Kidney (tissue), 13 donors: ENCODE measurements at regions not wholly inside any gene's neighbourhood (a gene's known extent, or its start where the extent isn't known, plus 50 kb on each side); places are given as distances from the start of the nearest gene placed in this dataset.

Experiments used
- DNase-seq, 5 donors: peaks; one replicate each; pipeline ENCODE4 v3.0.0-alpha.2; 2013 to 2020
- FAIRE-seq: peaks from 2 replicates; lab custom pipeline; 2012; peaks lifted over from hg19 to GRCh38; lab: Jason Lieb, UNC
- H3K27ac ChIP-seq, 2 donors: one replicate each; pipeline ENCODE4 v1.7.0; 2013; ENCODE audit warnings: low read depth in 2 of 2, low read length in 2 of 2, inconsistent platforms in 1 of 2
- H3K27me3 ChIP-seq: one replicate; pipeline ENCODE4 v1.7.1; 2013; ENCODE audit warnings: low read length, inconsistent platforms; ENCODE audit not compliant: control insufficient read depth, insufficient read depth
- H3K36me3 ChIP-seq, 3 donors: one replicate each; pipeline versions ENCODE4 v1.7.0 to v1.7.1; 2013; ENCODE audit warnings: low read length in 3 of 3, control low read depth in 1 of 3, inconsistent platforms in 1 of 3; ENCODE audit not compliant: insufficient read depth in 3 of 3, control insufficient read depth in 2 of 3
- H3K4me1 ChIP-seq, 3 donors: one replicate each; pipeline versions ENCODE4 v1.7.0 to v1.7.1; 2013; ENCODE audit warnings: low read length in 3 of 3, inconsistent platforms in 1 of 3, low read depth in 1 of 3; ENCODE audit not compliant: control insufficient read depth in 2 of 3, insufficient read depth in 2 of 3
- H3K4me3 ChIP-seq, 3 donors: one replicate each; pipeline versions ENCODE4 v1.7.0 to v1.8.1; 2013; ENCODE audit warnings: low read length in 3 of 3, control low read depth in 1 of 3, inconsistent platforms in 1 of 3
- H3K9ac ChIP-seq, 3 donors: one replicate each; pipeline versions ENCODE4 v1.7.0 to v1.7.1; 2013; ENCODE audit warnings: low read length in 3 of 3, control low read depth in 1 of 3, inconsistent platforms in 1 of 3
- H3K9me3 ChIP-seq, 3 donors: one replicate each; pipeline versions ENCODE4 v1.7.0 to v1.7.1; 2013; ENCODE audit warnings: low read length in 3 of 3, control low read depth in 1 of 3, inconsistent platforms in 1 of 3; ENCODE audit not compliant: control insufficient read depth in 2 of 3, insufficient read depth in 1 of 3
- CTCF ChIP-seq: IDR thresholded peaks from 3 replicates; pipeline ENCODE4 v1.5.1; 2012; ENCODE audit warnings: mild to moderate bottlenecking, moderate library complexity, borderline replicate concordance; ENCODE audit not compliant: insufficient read depth; ENCODE audit errors: extremely low read depth
- intact Hi-C: fragments of 100-400 bp; cut with DNase I; formaldehyde crosslinking; loops from one replicate; pipeline ENCODE4 v1.11.1; 2022
- donor health status: control.
- donor health status: control.
- donor health status: control.
- donor health status: control.
- donor health status: control.
- donor health status: DM: yes; HTN: yes; CAD: no.
- donor health status: Normal renal cell carcinoma (clear cell type).

- Histone ChIP-seq H3K9ac (no peak overlapping the region), H3K9me3 (no peaks in the 10 kb centered on the region), H3K27ac (no peak overlapping the region), H3K36me3 (no peaks in the 10 kb centered on the region), H3K4me1 (no peaks in the 10 kb centered on the region), H3K4me3 (no peak overlapping the region), H3K27me3 (no peaks in the 10 kb centered on the region)
- intact Hi-C loops: no loop called here
- TF ChIP-seq CTCF: no peak
- FAIRE-seq (no peak), DNase-seq (no peak)
Measured at GRCh38 chr20:4542270-4542669, 144.0 kb upstream of the PRNP start.

GRCh38 chr20:4534315-4534714 lies 151.9 kb upstream of the PRNP start:
- H3K9ac ChIP-seq: no peak overlapping the region
- no peak for TF ChIP-seq CTCF
- intact Hi-C loops: no loop called here
- no peaks in the 10 kb centered on the region for H3K9me3 ChIP-seq
- DNase-seq: no peak
- no peak overlapping the region for H3K27ac ChIP-seq
- H3K4me1 ChIP-seq: no peaks in the 10 kb centered on the region
- no peaks in the 10 kb centered on the region for H3K36me3 ChIP-seq
- no peaks in the 10 kb centered on the region for H3K27me3 ChIP-seq
- FAIRE-seq: no peak
- H3K4me3 ChIP-seq: no peak overlapping the region

GRCh38 chr20:4533368-4534133 lies 152.7 kb upstream of the PRNP start:
- DNase-seq (peak in 1 of 5 donors; percentile 28), FAIRE-seq (no peak)
- intact Hi-C loops: no loop called here
- H3K9ac ChIP-seq: no peak overlapping the region
- no peak overlapping the region for H3K27ac ChIP-seq
- no peak for TF ChIP-seq CTCF
- H3K4me1 ChIP-seq: no peaks in the 10 kb centered on the region
- no peaks in the 10 kb centered on the region for H3K36me3 ChIP-seq
- H3K4me3 ChIP-seq: no peak overlapping the region
- H3K9me3 ChIP-seq: no peaks in the 10 kb centered on the region
- H3K27me3 ChIP-seq: no peaks in the 10 kb centered on the region

GRCh38 chr20:4532772-4533171 lies 153.5 kb upstream of the PRNP start:
- intact Hi-C loops: no loop called here
- DNase-seq (no peak), FAIRE-seq (no peak)
- Histone ChIP-seq H3K9me3 (no peaks in the 10 kb centered on the region), H3K36me3 (no peaks in the 10 kb centered on the region), H3K4me1 (no peaks in the 10 kb centered on the region), H3K27me3 (no peaks in the 10 kb centered on the region), H3K27ac (no peak overlapping the region), H3K4me3 (no peak overlapping the region), H3K9ac (no peak overlapping the region)
- TF ChIP-seq CTCF: no peak
